MCF 10A (cell line): ENCODE measurements at regions not wholly inside any gene's neighbourhood (a gene's known extent, or its start where the extent isn't known, plus 50 kb on each side); places are given as distances from the start of the nearest gene placed in this dataset.
A peak's percentile ranks its signal among the peaks of the same experiment; 100 is the strongest.

Experiments
- BruUV-seq: library from RNA; stranded (reverse); fragments of 400-500 nt; replicated peaks from 2 replicates; lab custom pipeline; 2021; lab: Mats Ljungman, UMichigan
- CTCF ChIA-PET: fragments of 300-600 bp; sonication (Branson Sonifier 250); formaldehyde crosslinking; extraction: SDS; loops from one replicate; lab custom pipeline; 2021; ENCODE audit warnings: antibody characterized with exemption, inconsistent platforms; lab: Yijun Ruan, JAX
- POLR2A ChIA-PET: fragments of 300-600, 350-650 bp; sonication (Branson Sonifier 250); formaldehyde crosslinking; extraction: SDS; loops from one replicate; lab custom pipeline; 2020; ENCODE audit warnings: antibody characterized with exemption, inconsistent platforms; lab: Yijun Ruan, JAX
- DNase-seq: peaks from one replicate; pipeline ENCODE4 v3.0.0-alpha.2; 2018; ENCODE audit not compliant: unreplicated experiment
- H3K27ac Mint-ChIP-seq: one replicate; pipeline ENCODE4 v1.8.0; 2022; ENCODE audit warnings: mild to moderate bottlenecking, low read depth, mixed read lengths; ENCODE audit not compliant: unreplicated experiment
- H3K27me3 Mint-ChIP-seq: one replicate; pipeline ENCODE4 v1.8.0; 2022; ENCODE audit warnings: mixed read lengths; ENCODE audit not compliant: insufficient read depth, unreplicated experiment
- H3K36me3 Mint-ChIP-seq: one replicate; pipeline ENCODE4 v1.8.0; 2022; ENCODE audit warnings: mild to moderate bottlenecking, moderate library complexity, mixed read lengths; ENCODE audit not compliant: insufficient read depth, unreplicated experiment
- H3K4me1 Mint-ChIP-seq: one replicate; pipeline ENCODE4 v1.8.0; 2022; ENCODE audit warnings: mixed read lengths; ENCODE audit not compliant: insufficient read depth, unreplicated experiment
- H3K4me3 Mint-ChIP-seq: one replicate; pipeline ENCODE4 v1.8.0; 2022; ENCODE audit warnings: mild to moderate bottlenecking, moderate library complexity, mixed read lengths; ENCODE audit not compliant: unreplicated experiment
- H3K9me3 Mint-ChIP-seq: one replicate; pipeline ENCODE4 v1.8.0; 2022; ENCODE audit warnings: mixed read lengths; ENCODE audit not compliant: unreplicated experiment
- CTCF ChIP-seq: fragments of 200-600 bp; IDR thresholded peaks from one replicate; pipeline ENCODE4 v1.8.0; 2022; ENCODE audit warnings: antibody characterized with exemption, mild to moderate bottlenecking; ENCODE audit not compliant: unreplicated experiment
- intact Hi-C: fragments of 100-400 bp; cut with micrococcal nuclease; formaldehyde crosslinking; loops from 2 replicates; pipeline ENCODE4 v1.14.1; 2022

DNA sequence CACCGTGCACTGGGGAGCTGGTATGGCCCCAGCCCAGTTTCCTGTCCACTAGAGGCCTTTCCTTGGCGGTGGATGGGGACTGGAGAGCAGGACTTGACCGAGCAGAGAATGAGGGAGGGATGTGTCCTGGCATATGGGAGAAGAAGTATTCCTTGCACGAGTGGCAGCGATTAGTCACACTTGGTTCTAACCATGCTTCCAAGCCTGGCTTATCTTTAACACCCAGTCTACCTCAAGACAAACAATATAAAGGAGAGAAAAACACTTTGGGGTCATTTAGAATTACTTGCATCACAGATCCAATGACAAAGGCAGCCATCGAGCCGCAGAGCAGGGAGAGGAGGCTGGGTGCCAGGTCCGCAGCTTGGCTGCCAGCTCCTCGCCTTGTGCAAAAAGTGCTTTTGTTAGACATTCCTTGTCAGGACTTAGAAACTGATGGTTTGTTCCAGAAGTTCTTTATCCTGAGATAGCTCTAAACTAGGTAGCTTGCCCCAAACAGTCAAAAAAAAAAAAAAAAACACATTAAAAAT is 214.9 kb upstream of the GMDS start:
- no peak for DNase-seq
- no peak overlapping the region for H3K27ac Mint-ChIP-seq
- no TSS peak for BruUV-seq
- peaks cover 2% of the 10 kb centered on the region for H3K4me1 Mint-ChIP-seq
- TF ChIP-seq CTCF, result no peak
- POLR2A ChIA-PET, result no interaction called here
- H3K27me3 Mint-ChIP-seq, result no peaks in the 10 kb centered on the region
- intact Hi-C loops, result no loop called here
- CTCF ChIA-PET, result interaction anchor here (0.6 kb wide), 1 partner anchor 680 kb away, joined by 3 read pairs; no protein-coding TSS in a partner anchor
- H3K36me3 Mint-ChIP-seq, result no peaks in the 10 kb centered on the region
- H3K4me3 Mint-ChIP-seq, result no peak overlapping the region
- no peaks in the 10 kb centered on the region for H3K9me3 Mint-ChIP-seq

GRCh38 chr6:2454180-2454579 is 208.8 kb upstream of the GMDS start:
- Mint-ChIP-seq H3K27ac (no peak overlapping the region), H3K27me3 (no peaks in the 10 kb centered on the region), H3K4me1 (no peaks in the 10 kb centered on the region), H3K4me3 (no peak overlapping the region), H3K9me3 (no peaks in the 10 kb centered on the region), H3K36me3 (no peaks in the 10 kb centered on the region)
- intact Hi-C loops, result no loop called here
- BruUV-seq, result no TSS peak
- no peak for TF ChIP-seq CTCF
- POLR2A ChIA-PET, result no interaction called here
- CTCF ChIA-PET, result no interaction called here
- DNase-seq, result no peak

- H3K9me3 Mint-ChIP-seq, result no peaks in the 10 kb centered on the region
- H3K27me3 Mint-ChIP-seq, result no peaks in the 10 kb centered on the region
- POLR2A ChIA-PET, result interaction anchor here (0.7 kb wide), 1 partner anchor 41 kb away, joined by 4 read pairs; no protein-coding TSS in a partner anchor
- peak; percentile 58 for DNase-seq
- CTCF ChIA-PET, result interaction anchor here (0.6 to 0.9 kb wide), 5 partner anchors 92 to 715 kb away, joined by 3 to 4 read pairs (median 3); partner anchors contain the start of gene MYLK4
- no peak overlapping the region for H3K4me3 Mint-ChIP-seq
- H3K27ac Mint-ChIP-seq, result no peak overlapping the region
- BruUV-seq, result no TSS peak
- TF ChIP-seq CTCF, result no peak
- H3K36me3 Mint-ChIP-seq, result no peaks in the 10 kb centered on the region
- intact Hi-C loops, result no loop called here
- peaks cover 6% of the 10 kb centered on the region for H3K4me1 Mint-ChIP-seq
Measured at GRCh38 chr6:2450546-2450945, 205.1 kb upstream of the GMDS start.

GRCh38 chr6:2449572-2449940 is 204.2 kb upstream of the GMDS start:
- CTCF ChIA-PET, result interaction anchor here (0.7 to 2.7 kb wide), 11 partner anchors 10 to 853 kb away, joined by 3 to 13 read pairs (median 4); no protein-coding TSS in a partner anchor
- H3K27ac Mint-ChIP-seq, result no peak overlapping the region

More at GRCh38 chr6:2449572-2449940, 204.2 kb upstream of the GMDS start:
- no peak for TF ChIP-seq CTCF
- no peak for DNase-seq
- no peaks in the 10 kb centered on the region for H3K9me3 Mint-ChIP-seq
- H3K36me3 Mint-ChIP-seq, result no peaks in the 10 kb centered on the region
- POLR2A ChIA-PET, result no interaction called here
- no peaks in the 10 kb centered on the region for H3K27me3 Mint-ChIP-seq
- no TSS peak for BruUV-seq
- intact Hi-C loops, result loop anchor here (2.0 to 10.0 kb wide), 4 partner anchors 183 to 853 kb away; no protein-coding TSS in a partner anchor
- H3K4me3 Mint-ChIP-seq, result no peak overlapping the region
- H3K4me1 Mint-ChIP-seq, result peaks cover 6% of the 10 kb centered on the region
